DMS153 (cell line): ENCODE measurements at regions not wholly inside any gene's neighbourhood (a gene's known extent, or its start where the extent isn't known, plus 50 kb on each side); places are given as distances from the start of the nearest gene placed in this dataset.
"Not testable (repeated sequence)": the region's sequence is repeated elsewhere in the genome, so short reads cannot be mapped to it uniquely, and the experiment has no call there.

Experiments used
- DNase-seq: peaks from one replicate; lab custom pipeline; 2025; lab: John Stamatoyannopoulos, UW

DNA sequence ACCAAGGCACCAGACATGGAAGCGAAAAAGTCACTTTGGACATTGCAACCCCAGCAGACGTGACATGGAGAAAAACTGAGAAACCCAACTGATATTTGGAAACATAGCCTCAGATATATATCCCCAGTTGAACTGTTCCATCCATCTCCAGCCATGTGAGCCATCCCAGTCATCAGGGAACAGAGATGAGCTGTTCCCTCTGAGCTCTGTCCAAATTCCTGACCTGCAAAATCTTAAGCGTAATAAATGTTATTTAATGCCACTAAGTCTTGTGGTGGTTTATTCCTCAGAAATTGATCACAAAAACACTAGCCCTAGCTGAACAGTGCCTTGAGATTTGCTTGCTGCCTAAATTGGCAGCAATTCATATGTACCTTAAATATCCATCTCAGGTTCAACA, 182.8 kb downstream of the NRP2 start:
- no peak for DNase-seq

DNA sequence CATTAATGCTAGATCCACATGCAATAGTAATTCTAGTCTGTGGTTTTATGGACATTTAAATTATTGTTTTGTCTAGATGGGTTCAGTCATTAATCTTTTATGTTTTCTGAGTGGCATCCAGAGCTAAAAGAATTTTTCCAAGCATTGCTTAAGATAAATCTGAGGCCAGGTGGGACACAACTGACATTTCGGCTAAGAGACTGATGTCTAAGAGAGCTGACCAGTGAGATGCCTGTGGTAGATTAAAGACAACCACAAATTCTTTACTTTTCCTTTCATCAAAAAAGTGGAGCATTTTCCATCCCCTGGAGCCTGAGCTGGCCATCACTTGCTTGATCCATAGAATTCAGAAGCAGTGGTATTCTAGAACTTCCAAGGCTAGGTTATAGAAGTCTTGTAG, 182.2 kb downstream of the NRP2 start:
- DNase-seq = no peak

DNA sequence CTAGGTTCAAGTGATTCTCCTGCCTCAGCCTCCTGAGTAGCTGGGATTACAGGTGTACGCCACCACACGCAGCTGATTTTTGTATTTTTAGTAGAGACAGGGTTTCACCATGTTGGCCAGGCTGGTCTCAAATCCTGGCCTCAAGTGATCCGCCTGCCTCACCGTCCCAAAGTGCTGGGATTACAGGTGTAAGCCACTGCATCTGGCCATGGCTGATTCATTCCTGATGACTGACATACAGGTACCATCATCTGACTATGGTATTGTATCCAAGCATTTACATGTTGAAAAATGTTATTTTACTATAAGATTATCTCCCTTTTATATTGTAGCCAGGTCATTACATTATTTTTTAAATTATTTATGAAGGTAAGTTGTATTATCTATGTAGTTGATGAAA, 180.5 kb downstream of the NRP2 start:
- not testable (repeated sequence) for DNase-seq

DNA sequence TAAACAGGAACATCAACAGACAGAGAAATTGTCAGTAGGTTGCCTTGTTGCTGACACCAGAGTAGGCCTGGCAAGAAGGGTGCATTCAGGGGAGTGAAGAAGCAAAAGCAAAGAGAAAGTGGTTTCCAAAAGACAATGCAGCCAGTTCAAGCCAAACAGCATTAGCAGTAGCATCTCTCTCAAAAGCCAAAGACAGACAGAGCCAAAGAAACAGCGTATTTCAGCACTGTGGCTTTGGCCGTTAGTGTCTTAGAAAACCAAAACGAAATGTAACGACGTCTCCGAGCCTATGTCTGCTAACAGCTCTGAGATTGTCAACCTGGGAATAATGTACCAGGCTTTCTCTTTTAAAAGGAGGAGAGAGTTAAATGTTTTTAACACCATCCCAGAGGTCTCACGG, 178.6 kb downstream of the NRP2 start:
- no peak for DNase-seq

DNA sequence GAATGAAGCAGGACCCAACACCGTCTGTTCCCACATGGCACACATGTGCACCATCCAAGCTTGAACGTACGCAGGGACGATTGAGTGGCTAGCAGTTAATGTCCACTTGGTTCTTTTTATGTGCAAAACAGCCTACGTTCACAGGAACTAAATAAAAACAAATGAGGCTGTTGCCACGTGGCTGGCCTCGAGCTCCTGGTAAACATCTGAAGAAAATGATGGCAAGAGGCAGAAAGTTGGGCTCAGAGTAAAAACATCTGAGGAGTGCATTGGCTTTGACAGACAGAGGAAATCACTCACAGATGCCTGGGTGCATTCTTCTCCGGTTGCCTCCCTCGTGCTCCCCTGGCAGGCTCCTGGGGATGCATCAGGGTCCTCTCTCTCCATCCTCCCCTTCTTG, 177.9 kb downstream of the NRP2 start:
- no peak for DNase-seq

DNA sequence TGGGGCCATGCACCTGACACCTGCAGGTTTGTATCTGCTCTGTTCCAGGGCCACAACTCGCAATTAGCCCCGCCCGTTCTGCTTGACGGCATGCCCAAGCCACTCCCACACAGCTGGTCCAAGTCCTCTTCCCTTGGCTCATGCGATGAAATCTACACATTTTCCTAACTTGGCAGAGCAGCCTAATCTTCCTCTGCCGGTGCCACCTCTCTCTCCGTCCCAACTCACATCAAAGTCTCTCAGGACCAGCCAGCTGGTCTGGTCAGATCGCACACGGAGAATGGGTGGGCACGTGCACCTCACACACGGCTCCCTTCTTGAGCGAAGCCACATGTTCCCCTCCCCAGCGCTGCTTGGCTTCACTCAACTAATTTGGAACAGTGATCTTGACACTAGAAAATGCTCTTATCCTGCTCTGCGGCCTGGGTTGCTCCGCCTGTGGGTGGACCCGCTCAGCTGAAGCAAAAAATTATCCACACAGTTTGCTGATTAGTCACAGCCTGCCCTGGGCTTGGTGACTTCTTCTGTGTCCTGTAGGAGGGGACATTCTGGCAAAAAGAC, 176.7 kb downstream of the NRP2 start:
- DNase-seq = no peak

DNA sequence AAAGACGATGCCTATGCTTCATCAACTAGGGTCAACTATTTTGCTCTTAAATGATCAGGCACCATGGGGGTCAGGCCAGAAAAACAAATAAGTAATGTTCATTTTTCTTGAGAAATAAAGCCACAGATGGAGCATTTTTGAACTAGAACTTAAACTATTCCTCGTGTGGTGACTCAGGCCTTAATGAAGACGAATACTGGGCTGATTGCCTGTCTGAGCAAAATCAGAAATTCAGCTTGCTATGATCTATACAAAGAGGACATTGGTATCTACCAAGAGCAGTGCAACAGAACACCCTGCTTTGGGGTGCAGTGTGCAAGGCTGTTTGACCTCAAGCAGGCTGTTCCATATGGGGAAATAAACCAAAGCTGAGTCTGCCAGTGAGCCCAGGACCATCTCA, 176.0 kb downstream of the NRP2 start:
- DNase-seq = no peak

DNA sequence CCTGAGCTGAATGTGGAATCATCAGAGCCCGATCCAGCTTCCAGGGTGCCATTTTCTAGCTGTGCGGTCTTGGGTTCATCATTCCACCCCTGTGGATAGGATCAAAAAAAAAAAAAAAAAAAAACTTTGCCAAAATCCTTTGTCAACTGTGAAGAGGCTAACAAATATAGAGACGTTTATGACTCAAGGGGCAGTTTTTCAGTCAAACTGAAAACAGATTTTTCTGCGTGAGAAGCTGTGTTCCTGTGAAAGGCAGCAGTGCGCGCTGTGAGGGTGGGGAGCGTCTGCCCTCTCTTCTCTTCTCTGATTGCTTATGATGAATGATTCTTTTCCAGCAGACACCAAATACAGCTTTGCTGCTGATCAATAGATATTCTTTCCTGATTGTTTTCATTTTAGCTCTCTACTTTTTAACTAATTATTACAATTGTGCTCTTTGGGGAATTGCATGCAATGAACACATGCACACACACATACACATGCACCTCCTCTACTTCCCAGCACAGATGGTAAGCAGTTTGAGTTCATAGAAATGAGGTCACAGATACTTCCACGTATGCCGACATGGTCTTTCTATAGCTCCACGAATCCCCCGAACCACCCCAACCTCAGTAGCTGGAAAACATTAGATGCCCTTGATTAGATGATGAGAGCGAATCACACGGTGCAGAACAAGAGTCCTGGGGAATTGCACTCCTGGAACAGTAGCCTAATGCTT, 175.4 kb downstream of the NRP2 start:
- DNase-seq = no peak

DNA sequence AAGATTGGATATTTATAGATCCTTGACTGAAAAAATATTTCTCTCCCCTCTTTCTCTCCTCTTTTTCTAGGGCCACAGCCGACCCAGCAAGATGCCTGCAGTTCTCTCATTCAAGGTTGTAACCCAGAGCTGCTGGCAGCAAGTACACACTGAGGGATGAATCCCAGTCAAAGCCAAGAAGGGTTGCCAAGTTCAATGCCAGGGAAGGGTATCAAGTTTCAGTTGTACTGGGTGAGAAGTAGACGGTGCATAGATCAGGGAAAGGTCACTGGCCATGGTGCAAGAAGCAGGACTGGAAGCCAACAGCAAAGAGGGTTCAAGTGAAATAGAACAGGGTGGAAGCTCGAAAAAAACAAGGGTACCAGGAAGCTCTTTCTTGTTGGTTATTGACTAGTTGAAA, 170.2 kb downstream of the NRP2 start:
- DNase-seq = no peak

DNA sequence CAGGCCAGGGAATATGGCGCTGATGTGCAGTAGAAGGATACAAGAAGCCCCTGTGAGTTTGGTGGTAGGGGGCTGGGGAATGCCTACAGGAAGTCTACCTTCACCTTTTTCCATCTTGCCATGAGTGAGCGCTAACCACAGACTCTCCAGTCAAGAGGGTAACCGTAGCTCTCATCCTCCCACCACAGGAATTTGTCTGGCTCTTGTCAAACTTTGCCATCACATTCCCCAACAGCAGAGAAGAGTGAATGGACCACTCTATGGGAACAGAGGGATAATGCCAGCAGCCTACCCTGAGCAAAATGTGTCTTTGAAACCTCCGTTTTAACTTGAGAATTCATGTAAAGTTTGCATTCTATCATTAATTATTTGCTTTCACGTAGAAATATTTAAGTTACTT, 168.3 kb downstream of the NRP2 start:
- DNase-seq = no peak

DNA sequence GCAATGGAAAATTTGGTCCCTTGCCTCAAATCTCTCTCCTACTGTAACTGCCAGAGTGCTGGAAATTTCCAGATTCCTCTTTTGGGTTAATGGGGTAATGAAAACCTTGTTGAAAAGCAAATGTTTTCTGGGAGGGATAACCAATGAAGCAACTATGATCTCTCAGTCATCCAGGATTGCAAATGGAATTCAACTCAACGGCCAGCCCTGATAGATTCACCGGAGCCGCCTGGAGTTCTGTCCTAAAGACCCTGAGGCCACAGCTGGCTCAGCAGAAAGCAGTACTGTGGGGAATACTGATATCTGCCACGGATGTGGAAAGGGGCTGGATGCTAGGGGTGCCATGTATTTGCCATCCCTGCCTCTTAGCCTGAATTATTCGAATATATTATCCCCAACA, 167.8 kb downstream of the NRP2 start:
- no peak for DNase-seq

DNA sequence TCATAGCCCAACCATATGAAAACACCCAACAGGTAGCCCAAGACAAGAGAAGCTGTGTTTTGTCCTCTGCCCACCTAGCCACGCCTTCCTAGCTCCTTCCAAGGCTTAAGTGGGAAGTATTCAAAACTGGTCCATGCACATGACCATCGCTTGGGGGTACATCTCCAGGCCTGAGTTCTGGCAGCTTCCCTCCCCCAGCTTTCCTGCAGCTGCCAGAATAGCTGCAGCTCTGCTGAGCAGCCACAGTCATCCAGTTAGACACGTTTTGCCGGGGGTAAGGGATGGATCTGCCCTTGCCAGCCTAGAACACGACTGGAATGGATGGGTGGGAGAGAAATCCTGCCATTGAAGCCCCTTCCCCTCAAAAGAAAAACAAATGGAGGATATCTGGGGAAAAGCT, 166.8 kb downstream of the NRP2 start:
- no peak for DNase-seq

DNA sequence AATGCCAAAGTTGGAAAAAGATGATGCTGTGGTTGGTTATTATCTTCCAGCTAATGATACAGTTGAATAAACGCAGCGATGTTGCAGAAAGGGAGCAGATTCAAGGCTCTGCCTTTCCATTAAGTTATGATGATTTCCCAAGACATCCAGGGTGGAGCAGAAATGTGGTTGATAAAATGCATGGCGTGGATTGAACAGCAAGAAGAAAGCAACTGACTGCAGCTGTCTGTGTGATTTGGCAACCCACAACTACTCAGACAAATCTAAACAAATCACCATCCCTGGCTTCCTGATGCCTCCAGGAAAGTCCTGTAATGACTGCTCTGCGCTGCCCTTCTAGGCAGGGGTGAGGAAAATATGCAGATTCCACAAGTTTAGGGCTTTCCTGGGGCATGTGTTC, 166.3 kb downstream of the NRP2 start:
- DNase-seq = no peak
